ENCODE measurements at regions not wholly inside any gene's neighbourhood (a gene's known extent, or its start where the extent isn't known, plus 50 kb on each side); places are given as distances from the start of the nearest gene placed in this dataset.

- Histone ChIP-seq H3K27ac (no peak overlapping the region), H3K4me2 (no peak overlapping the region), H3K27me3 (ENCODE audit: insufficient read depth, low read depth) (no peaks in the 10 kb centered on the region), H3K4me1 (ENCODE audit: low read depth, poor library complexity, severe bottlenecking) (no peaks in the 10 kb centered on the region), H3K79me2 (ENCODE audit: insufficient read depth, low read depth) (no peaks in the 10 kb centered on the region), H3K4me3 (IDR thresholded peaks at IDR 0.05; ENCODE audit: insufficient read depth, low read depth, low read length) (no peak overlapping the region), H2AFZ (ENCODE audit: low read depth) (no peak overlapping the region), H3K36me3 (ENCODE audit: insufficient read depth) (no peaks in the 10 kb centered on the region), H4K20me1 (ENCODE audit: insufficient read depth) (no peaks in the 10 kb centered on the region), H3K9ac (no peak overlapping the region)
- TF ChIP-seq, protein P1, sequence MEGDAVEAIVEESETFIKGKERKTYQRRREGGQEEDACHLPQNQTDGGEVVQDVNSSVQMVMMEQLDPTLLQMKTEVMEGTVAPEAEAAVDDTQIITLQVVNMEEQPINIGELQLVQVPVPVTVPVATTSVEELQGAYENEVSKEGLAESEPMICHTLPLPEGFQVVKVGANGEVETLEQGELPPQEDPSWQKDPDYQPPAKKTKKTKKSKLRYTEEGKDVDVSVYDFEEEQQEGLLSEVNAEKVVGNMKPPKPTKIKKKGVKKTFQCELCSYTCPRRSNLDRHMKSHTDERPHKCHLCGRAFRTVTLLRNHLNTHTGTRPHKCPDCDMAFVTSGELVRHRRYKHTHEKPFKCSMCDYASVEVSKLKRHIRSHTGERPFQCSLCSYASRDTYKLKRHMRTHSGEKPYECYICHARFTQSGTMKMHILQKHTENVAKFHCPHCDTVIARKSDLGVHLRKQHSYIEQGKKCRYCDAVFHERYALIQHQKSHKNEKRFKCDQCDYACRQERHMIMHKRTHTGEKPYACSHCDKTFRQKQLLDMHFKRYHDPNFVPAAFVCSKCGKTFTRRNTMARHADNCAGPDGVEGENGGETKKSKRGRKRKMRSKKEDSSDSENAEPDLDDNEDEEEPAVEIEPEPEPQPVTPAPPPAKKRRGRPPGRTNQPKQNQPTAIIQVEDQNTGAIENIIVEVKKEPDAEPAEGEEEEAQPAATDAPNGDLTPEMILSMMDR (conservative IDR thresholded peaks at IDR 0.05; ENCODE audit: low read depth, low read length) = no peak
These were observed 168.8 kb downstream of the RCN1 start for GRCh38 chr11:32259641-32260081.

DNA sequence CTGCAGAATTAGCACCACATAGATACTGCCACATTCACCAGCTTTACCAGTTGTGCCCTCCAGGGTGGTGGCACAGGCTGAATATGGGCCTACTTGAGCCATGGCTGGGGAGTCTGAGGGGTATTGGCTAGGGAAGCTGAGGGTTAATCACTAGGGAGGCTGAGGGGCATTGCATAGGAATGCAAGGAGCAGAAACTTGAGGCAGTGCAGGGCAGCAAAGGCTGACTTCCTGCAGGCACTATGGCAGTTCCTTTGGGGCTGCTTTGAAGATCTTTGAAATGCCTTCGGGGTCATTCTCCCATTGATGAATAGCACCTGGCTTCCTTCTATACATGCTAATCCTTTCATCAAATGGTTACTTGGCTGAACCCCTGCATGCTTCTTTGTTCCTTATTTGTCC is 171.5 kb downstream of the RCN1 start:
- no peak overlapping the region for H3K27ac ChIP-seq
- H3K27me3 ChIP-seq (ENCODE audit: insufficient read depth, low read depth) = no peaks in the 10 kb centered on the region
- no peaks in the 10 kb centered on the region for H3K79me2 ChIP-seq (ENCODE audit: insufficient read depth, low read depth)
- no peaks in the 10 kb centered on the region for H3K36me3 ChIP-seq (ENCODE audit: insufficient read depth)
- TF ChIP-seq, protein P1 (conservative IDR thresholded peaks at IDR 0.05; ENCODE audit: low read depth, low read length) = no peak
- H3K4me3 ChIP-seq (IDR thresholded peaks at IDR 0.05; ENCODE audit: insufficient read depth, low read depth, low read length) = no peak overlapping the region
- no peaks in the 10 kb centered on the region for H4K20me1 ChIP-seq (ENCODE audit: insufficient read depth)
- no peaks in the 10 kb centered on the region for H3K4me1 ChIP-seq (ENCODE audit: low read depth, poor library complexity, severe bottlenecking)
- no peak overlapping the region for H3K9ac ChIP-seq
- H3K4me2 ChIP-seq = no peak overlapping the region
- H2AFZ ChIP-seq (ENCODE audit: low read depth) = no peak overlapping the region

GRCh38 chr11:32265911-32266310 is 169.4 kb downstream of the WT1 start:
- no peaks in the 10 kb centered on the region for H4K20me1 ChIP-seq (ENCODE audit: insufficient read depth)
- H3K9ac ChIP-seq = no peak overlapping the region
- H2AFZ ChIP-seq (ENCODE audit: low read depth) = no peak overlapping the region
- TF ChIP-seq, protein P1 (conservative IDR thresholded peaks at IDR 0.05; ENCODE audit: low read depth, low read length) = no peak
- no peak overlapping the region for H3K4me3 ChIP-seq (IDR thresholded peaks at IDR 0.05; ENCODE audit: insufficient read depth, low read depth, low read length)
- no peak overlapping the region for H3K27ac ChIP-seq
- H3K4me2 ChIP-seq = no peak overlapping the region
- no peaks in the 10 kb centered on the region for H3K4me1 ChIP-seq (ENCODE audit: low read depth, poor library complexity, severe bottlenecking)
- H3K79me2 ChIP-seq (ENCODE audit: insufficient read depth, low read depth) = no peaks in the 10 kb centered on the region
- H3K36me3 ChIP-seq (ENCODE audit: insufficient read depth) = no peaks in the 10 kb centered on the region
- no peaks in the 10 kb centered on the region for H3K27me3 ChIP-seq (ENCODE audit: insufficient read depth, low read depth)

- no peaks in the 10 kb centered on the region for H3K27me3 ChIP-seq (ENCODE audit: insufficient read depth, low read depth)
- TF ChIP-seq, protein P1 (conservative IDR thresholded peaks at IDR 0.05; ENCODE audit: low read depth, low read length) = no peak
- no peak overlapping the region for H3K4me2 ChIP-seq
- H3K4me3 ChIP-seq (IDR thresholded peaks at IDR 0.05; ENCODE audit: insufficient read depth, low read depth, low read length) = no peak overlapping the region
- no peaks in the 10 kb centered on the region for H3K36me3 ChIP-seq (ENCODE audit: insufficient read depth)
- H3K79me2 ChIP-seq (ENCODE audit: insufficient read depth, low read depth) = no peaks in the 10 kb centered on the region
- no peaks in the 10 kb centered on the region for H4K20me1 ChIP-seq (ENCODE audit: insufficient read depth)
- H3K9ac ChIP-seq = no peak overlapping the region
- no peak overlapping the region for H3K27ac ChIP-seq
- no peak overlapping the region for H2AFZ ChIP-seq (ENCODE audit: low read depth)
- H3K4me1 ChIP-seq (ENCODE audit: low read depth, poor library complexity, severe bottlenecking) = no peaks in the 10 kb centered on the region
These were observed 168.7 kb downstream of the WT1 start for GRCh38 chr11:32266601-32267000.
